Mesenchymal stem cell (in vitro differentiated cells and primary cell): ENCODE measurements at regions not wholly inside any gene's neighbourhood (a gene's known extent, or its start where the extent isn't known, plus 50 kb on each side); places are given as distances from the start of the nearest gene placed in this dataset. TPM values are rescaled to one million over a fixed set of nuclear protein-coding genes. Genes with fewer than 3 reads are reported as not detected.

Experiments used
- small RNA-seq: library from polyadenylated mRNA; stranded (forward); fragments of <200 nt; extraction: miRNeasy Mini kit (QIAGEN cat#:217004); gene quantifications from one replicate; pipeline ENCODE3, GENCODE V24; 2013; ENCODE audit warnings: low read depth

Small RNA genes lying in the stretch of these regions (small RNA-seq; reads per million reads assigned to genes)
- not detected for gene AC147067.2
